Sigmoid colon (tissue), 4 donors: ENCODE measurements at regions not wholly inside any gene's neighbourhood (a gene's known extent, or its start where the extent isn't known, plus 50 kb on each side); places are given as distances from the start of the nearest gene placed in this dataset.

ENCODE experiments used
- EP300 ChIP-seq, 4 donors: sonication (generic); formaldehyde crosslinking; IDR thresholded peaks; one replicate each; pipeline ENCODE4 v1.6.1; 2017; ENCODE audit warnings: antibody characterized with exemption in 4 of 4
- TF ChIP-seq, protein P1 (sequence below), 4 experiments: fragments of 450-650 bp in 3 of 4; fragments of 200-600 bp in 1 of 4; IDR thresholded peaks; one replicate each; pipeline ENCODE4 v1.5.1; 2016 to 2019; ENCODE audit warnings: antibody characterized with exemption in 4 of 4, mild to moderate bottlenecking in 3 of 4, moderate library complexity in 2 of 4

- no peak for TF ChIP-seq EP300 (IDR thresholded peaks at IDR 0.05)
- TF ChIP-seq, protein P1, sequence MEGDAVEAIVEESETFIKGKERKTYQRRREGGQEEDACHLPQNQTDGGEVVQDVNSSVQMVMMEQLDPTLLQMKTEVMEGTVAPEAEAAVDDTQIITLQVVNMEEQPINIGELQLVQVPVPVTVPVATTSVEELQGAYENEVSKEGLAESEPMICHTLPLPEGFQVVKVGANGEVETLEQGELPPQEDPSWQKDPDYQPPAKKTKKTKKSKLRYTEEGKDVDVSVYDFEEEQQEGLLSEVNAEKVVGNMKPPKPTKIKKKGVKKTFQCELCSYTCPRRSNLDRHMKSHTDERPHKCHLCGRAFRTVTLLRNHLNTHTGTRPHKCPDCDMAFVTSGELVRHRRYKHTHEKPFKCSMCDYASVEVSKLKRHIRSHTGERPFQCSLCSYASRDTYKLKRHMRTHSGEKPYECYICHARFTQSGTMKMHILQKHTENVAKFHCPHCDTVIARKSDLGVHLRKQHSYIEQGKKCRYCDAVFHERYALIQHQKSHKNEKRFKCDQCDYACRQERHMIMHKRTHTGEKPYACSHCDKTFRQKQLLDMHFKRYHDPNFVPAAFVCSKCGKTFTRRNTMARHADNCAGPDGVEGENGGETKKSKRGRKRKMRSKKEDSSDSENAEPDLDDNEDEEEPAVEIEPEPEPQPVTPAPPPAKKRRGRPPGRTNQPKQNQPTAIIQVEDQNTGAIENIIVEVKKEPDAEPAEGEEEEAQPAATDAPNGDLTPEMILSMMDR (IDR thresholded peaks at IDR 0.05), result no peak
Observed at GRCh38 chr12:93230326-93230720, 147.4 kb upstream of the NUDT4 start.
